NCI-H2196 (cell line): ENCODE measurements at regions not wholly inside any gene's neighbourhood (a gene's known extent, or its start where the extent isn't known, plus 50 kb on each side); places are given as distances from the start of the nearest gene placed in this dataset.
A peak's percentile ranks its signal among the peaks of the same experiment; 100 is the strongest.

ENCODE experiments used
- DNase-seq: peaks from one replicate; lab custom pipeline; 2025; ENCODE audit not compliant: unreplicated experiment; lab: John Stamatoyannopoulos, UW

DNA sequence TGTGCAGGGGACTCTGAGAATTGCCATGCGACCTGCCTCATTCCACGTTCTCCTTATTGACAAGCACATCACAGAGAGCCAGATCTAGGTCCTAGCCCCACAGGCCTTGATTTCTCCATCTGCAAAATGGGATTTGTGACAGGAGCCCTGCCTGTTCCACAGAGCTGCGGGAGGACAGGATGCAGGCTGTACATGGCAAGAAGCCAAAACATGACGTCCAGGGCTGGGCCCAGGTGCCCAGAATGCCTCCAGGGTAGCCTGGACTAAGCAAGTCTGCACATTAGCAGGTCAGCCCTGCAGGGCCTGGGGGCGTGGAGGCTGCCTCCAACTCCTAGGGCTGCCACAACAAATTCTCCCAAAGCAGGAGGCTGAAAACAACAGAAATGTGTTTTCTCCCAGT, 235.7 kb upstream of the SDK2 start:
- DNase-seq, result peak; percentile 17

DNA sequence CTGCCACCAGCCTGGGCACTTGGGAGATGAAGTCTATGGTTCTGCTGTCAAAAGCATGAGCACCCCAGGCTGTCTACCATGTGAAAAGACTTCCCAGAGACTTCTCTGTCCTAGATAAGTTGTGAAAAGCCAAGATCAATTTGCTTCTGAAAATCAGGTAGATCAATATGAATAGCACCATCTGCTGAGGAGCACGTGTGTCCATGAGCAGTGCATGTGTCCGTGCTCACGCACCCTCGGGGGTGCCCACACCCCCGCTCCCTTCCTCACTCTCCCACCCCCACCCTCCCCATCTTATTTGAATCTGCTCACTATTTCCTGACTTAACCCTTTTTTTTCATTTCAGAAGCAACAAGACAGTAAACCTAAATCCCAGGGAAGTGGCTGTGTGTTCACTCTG, 238.3 kb upstream of the SDK2 start:
- DNase-seq, result no peak

DNA sequence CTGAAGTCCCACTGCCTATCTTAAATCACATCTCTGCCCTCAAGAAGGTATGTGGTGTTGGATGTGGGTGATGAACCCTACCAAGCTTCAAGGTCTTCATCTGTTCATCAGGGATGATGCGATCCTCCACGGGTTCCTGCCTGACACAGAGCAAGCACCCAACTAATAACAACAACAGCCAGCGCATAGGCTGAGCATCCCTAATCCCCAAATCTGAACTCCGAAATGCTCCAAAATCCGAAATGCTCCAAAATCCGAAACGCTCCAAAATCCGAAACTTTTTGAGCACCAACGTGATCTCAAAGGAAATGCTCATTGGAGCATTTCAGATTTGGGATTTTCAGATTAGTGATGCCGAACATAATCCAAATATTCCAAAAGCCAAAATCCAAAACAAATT, 238.9 kb upstream of the SDK2 start:
- peak; percentile 8 for DNase-seq

DNA sequence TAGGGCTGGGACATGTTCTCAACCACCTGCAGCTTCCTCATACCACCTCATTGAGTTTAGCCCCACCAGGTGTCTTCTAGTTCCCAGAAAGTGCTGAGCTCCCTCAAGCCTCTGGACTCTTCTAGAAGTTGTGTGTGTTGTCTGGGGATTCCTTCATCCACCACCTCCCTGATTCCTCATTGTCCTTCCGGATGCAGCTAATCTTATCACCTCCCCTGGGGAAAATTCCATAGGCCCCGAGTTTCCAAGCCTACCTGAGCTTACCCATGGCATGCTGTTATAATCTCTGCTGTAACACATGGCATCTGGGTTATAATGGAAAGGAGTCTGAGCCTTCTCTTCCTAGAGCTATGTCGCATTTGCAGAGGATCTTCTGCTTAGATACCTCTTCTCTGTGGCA, 243.5 kb upstream of the SDK2 start:
- DNase-seq, result no peak

DNA sequence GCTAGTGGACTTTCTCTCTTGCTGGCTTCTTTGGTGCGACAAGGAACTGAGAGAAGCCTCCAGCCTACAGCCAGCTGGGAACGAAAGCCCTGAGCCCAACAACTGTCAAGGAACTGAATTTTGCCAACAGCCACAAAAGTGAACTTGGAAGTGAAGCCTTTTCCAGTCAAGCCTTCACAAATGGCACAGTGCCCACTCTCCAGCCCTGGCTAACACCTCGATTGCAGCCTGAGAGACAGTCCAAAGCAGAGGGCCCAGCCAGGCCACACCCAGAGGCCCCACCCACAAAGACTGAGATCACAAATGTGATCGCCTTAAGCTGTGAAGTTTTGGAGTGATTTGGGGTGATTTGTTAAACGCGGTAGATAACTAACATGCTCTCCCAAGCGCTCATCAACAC, 244.6 kb upstream of the SDK2 start:
- DNase-seq, result no peak

DNA sequence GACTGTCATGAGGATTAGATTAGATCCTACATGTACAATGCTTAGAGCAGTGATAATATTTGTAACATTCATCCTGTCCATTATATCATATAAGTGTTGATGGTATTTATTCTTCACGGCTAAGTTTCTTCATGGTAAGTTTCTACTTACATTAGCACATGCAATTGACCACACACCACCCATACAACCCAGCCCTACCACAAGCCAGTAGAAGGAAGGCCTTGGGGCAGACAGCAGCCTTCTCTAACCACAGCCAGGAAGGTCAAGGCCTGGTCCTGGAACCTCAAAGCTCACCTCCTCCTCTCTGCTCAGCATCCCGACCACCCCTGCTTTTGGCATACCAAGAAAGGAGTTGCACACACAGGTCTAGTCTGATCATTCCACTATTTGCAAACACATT, 245.2 kb upstream of the SDK2 start:
- DNase-seq, result no peak

DNA sequence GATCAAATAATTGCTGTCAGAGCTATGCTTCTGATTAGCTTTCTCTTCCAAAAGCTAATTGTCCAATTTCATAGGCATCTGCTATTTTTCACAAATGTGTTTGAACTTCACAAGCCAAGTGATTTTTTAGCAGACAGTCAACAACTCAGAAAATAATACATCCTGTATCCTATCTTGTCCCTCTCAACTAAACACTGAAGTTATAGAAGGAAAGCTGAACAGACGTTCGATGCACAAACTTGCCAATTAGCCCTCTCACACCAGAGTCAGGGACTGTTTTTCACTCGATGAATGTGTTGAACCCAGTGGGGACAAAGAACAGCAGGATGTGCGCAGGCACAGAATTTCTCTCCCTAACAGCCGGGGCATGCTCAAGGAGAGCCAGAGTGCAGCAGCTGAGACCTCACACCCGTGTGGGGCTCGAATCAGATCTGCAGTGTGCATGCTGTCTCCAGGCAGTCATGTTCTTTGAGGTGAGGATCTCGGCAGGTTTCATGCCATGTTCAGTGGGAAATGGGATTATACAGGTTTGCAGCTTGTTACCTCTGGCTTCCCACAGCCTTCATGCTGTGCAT, 246.7 kb upstream of the SDK2 start:
- DNase-seq, result no peak

DNA sequence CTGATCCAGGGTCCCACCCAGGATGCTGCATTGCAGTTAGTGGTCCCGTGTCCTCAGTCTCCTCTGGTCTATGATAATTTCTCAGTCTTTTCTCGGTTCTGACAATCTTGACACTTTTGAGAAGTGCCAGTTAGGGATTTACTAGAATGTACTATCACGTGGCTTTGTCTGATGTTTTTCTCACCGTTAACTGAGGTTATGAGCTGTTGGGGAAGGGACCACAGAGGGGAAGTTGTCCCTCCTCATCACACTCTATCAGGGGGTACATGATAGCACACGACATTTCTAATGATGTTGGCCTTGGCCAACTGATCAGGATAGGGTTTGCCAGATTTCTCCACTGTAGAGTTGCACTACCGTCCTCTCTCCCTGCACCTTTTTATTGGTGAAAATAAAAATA, 250.9 kb upstream of the SDK2 start:
- no peak for DNase-seq

DNA sequence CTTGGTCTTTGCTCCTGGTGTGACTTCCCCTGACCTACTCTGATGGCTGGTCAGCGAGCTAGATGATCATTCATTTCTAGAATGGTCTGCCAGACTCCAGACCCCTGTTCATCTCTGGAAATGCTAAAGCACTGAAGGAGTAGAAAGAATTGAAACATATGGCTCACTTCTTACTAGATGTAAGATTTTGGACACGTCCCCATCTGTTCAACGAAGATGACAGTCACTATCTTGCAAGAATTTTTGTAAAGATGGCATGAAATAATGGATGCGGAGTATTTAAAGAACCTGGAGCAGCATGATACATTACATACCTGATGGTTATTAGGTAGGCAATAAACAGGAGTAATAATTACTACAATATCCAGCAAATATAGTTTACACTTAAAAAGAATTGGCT, 252.7 kb upstream of the SDK2 start:
- DNase-seq, result no peak

DNA sequence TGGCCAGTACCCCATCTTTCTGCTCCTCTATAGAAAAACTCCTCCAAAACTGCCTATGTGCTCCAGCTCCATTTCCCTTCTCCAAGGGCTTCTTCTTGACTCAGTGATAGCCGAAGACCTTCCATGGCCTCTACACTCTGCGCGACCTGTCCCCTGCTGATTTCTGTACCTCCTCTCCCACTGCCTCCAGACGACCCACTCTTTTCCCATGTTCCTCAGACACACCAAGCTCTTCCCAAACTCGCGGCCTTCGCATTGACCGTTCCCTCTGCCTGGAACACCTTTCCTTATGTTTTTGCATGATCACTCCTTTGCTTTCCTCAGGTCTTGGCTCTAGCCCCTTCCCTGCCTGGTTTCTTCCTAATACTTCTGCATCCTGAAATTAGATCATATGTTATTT, 255.6 kb upstream of the SDK2 start:
- no peak for DNase-seq

DNA sequence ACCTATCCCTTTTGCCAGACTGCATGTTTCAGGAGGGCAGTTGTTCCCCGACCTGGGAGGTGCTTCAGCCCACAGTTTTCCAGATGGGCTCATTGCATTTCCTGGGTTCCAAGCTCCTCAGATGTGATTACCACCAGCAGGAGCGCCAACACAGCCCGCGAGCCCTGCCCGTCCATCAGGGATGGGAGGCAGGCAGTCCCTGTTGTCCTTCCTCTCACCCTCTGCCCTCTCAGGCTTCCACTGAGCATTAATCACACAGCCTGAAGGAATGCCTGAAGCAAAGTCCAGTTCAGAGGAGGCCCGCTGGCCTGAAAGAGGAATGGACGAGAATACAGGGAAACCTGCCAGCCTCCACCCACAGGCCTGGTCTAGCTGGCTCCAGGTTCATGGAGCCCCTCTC, 256.3 kb upstream of the SDK2 start:
- DNase-seq, result no peak

DNA sequence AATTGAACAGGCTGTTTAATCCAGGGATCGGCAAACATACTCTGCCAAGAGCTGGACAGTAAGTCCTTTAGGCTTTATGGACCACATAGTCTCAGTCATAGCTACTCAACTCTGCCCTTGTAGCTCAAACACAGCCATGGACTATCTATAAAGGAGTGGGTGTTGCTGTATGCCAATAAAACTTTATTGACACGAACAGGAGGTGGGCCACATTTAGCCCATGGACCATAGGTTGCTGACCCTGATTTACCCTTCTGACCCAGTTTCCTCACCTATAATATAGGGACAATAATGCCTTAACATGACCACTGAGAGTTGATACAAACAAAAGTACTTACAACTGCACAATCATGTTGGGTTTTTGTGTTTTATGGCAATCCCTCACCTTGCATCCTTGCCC, 257.0 kb upstream of the SDK2 start:
- DNase-seq, result no peak

DNA sequence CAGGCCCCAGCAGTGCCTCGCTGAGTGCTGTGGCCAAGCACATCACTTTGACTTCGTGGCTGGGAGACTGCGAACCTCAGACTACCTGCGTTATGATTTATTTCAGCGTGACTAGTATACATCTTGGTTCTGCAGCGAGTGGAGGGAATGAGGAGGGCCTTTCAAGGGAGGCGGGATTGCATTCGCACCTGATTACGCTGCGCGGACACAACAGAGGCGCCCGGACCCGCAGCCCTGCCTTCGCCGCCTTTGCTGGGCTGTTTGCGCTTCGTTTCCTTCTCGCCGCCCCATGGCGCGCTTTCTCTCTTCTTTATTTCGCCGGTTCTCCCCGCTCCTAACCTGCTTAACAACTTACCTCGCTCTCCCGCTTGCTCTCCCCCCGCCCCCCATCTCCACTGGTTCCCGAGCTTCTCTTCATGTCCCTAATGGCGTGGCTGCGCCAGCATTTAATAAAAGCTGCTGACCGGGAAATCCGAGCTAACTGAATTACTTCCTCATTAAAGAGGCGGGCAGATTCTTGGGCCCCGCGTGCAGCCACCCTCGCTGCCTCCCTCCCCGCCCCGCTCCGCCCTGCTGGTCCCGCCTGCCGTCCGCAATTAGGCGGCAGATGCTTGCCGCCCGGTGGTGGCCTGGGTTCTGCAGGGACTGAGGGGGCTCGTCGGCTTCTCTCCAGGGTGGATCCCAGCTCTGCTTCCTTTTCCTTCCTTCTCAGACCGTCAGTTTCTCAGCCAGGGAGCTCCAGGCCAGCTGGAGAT, 257.6 kb upstream of the SDK2 start:
- DNase-seq, result peak; percentile 60

DNA sequence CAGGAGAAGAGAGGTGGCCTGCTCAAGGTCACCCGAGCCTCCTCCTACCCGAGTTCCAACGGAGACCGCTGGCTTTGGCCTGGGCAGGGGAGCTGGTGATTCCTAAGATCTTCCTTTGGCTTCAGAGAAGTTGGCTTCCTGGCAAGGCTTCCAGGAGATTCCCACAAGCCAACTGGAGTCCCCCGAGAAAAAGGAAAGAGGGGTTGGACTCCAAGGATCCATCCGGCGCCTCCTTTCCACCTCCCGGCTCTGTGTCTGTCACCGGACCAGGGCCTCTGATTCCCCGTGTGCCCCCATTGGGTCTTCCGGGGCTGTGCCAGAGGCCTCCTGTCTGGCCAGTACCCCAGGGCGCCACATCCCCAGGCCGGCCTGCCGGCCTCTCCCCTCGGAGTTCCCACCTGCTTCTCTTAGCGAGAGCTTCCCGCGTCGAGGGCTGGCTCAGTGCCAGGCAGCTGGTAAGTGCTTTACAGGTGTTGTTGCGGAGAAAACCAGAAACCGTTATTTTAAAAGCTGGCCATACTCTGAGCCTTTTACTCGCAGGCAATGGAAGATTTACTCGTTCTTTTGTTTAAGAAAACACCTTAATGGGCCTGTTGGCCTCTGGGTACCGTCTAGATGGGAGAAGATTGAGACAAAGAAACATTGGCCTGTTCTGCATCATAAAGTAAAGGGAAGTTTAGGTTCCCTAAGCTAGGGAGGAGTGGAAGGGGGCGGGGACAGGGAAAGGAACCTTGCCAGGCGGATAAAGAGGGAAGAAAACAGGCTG, 258.4 kb upstream of the SDK2 start:
- DNase-seq, result peak; percentile 58

DNA sequence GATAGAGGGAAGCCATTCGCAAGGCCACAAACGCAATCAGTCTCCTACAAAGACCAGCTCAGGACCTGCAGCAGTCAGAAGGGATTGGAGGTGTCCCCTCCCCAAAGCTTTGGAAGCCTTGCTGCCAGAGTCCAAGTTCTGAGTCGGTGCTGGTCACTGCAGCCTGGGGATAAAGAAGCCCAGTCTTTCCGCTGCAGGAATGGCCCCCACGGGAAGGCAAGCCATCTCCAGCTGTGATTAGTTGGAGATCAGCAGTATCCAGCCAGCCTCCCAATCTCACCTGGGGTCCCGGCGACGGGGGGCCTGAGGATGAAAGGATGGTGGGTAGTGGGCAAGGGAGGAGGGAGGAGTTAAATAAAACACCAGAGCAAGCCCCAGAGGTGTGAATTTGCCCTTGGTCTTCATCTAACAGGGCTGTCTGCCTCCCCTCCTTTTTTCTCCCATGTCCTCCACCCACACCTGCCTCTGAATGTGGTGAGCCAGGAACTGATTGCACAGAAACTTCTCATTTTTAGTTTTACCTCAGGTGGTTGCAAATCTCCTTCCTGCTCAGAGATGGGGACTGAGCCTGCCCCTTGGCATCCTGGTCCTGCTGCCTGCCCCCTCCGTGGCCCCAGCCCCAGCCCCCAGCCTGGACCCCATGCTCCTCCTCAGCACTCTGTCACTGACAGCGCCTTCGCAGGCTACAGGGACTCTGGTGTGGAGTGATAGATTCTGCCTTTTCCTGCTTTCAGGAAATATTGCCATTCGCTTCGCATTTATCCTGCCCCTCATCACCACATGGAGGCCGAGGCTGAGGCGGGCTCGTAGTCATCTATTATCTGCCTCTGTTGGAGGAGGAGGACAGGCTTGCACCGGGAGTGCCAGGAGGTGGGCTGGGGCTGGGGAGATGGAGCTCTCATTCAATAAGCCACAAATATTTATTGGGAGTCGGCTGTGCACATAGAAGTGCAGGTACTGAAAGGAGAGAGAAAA, 262.9 kb upstream of the SDK2 start:
- DNase-seq, result no peak

DNA sequence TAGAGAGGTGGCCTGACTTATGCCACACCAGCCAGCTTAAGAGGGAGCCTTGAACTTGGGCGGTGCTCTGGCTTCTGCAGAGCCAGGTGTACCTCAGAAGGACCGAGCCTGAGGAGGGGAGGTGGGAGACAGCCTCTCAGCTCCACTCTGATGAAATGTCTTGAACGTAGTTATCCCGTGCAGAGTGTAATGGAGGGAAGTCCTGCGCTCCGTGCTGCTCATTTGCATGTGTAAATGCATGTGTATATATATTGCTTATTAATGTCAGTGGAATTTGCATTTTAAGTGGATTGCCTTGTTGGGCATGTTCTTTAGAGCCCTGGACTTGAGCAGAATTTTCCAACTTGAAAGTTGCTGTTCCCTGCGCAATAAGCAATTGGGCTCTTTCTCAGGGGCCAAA, 264.9 kb upstream of the SDK2 start:
- DNase-seq, result no peak

DNA sequence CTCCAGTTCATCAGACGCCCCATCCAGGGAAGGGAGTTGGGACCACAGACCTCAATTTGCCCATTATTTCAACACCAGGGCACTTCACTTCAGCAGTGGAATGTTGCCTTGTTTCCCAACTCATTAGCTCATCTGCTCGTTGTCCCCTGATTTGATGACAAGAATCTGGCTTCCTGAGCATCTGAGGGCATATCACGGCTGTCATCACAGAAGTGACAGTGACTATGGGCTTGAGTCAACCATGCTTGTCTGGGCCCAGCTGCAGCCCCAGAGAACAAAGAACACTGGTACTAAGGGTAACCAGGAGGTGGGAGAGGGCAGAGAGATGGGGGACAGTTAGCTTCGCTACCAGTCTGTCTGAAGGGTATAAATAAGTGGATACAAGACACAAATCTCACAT, 266.0 kb upstream of the SDK2 start:
- DNase-seq, result no peak

DNA sequence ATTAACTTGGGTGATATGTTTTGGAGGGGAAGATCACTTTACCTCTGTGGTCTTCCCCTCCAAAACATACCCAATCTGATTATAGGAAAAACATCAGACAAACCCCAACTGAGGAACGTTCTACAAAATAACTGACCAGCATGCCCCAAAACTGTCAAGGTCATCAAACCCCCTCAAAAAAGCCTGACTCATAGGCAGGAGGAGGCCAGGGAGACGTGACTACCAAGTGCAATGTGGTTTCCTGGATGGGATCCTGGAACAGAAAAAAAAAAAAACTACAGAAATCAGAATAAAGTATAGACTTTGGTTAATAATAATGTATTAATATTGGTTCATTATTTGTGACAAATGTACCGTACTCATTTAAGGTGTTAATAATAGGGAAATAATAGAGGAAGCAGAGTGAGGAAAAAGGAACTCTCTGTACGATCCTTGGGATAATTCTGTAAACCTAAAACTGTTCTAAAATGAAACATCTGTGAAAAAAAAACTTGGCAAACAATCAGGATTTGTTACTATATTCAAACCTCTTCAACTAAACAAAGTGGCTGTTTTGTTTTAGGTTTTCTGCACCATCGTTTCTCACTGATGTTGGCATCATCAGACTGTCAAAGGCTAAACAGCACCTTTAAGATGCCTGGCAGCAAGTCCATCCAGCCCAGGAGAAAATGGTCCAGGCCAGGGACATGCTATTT, 266.7 kb upstream of the SDK2 start:
- DNase-seq, result no peak

DNA sequence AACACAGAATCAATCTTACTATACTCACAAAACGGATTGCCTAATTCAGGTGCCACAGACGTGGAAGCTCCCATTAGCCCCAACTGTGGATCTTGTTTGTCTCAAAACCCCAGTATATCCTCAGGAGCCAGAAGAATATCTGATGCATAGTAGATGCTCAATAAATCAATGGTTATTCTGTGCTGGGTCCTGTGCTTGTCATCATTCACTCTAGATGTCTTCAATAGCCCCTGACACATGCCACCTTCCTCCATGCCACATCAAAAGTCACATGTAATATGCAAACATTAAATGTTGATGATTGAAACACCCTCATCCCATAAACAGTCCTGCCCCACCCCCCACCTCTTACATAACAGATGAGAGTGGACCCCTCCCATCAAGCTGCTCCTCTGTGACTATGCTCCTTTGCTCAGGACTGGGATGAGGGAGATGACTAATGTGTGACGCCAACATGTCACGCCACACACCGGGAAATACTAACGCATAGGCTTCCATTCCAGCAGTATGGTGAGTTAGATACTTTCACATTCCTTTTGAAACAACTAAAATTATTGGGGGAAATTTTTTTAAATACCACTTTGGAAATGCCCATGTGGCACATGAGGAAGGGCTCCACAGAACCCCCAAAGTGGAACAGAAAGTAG, 267.6 kb upstream of the SDK2 start:
- no peak for DNase-seq

DNA sequence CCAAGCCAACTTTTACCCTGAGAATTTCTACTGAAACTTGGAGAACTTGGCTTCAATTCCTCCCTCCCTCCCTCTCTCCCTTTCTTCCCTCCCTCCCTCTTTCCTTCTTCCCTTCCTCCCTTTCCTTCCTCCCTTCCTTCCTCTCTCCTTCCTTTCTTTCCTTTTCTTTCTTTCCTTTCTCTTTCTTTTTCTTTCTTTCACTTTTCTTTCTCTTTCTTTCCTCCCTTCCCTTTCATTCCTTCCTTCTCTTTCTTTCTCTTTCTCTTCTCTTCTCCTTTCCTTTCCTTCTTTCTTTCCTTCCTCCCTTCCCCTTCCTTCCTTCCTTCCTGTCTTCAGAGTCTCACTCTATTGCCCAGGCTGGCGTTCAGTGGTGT, 268.1 kb upstream of the SDK2 start:
- no peak for DNase-seq
